ENCODE measurements at regions not wholly inside any gene's neighbourhood (a gene's known extent, or its start where the extent isn't known, plus 50 kb on each side); places are given as distances from the start of the nearest gene placed in this dataset.

- TF ChIP-seq CTCF (IDR thresholded peaks at IDR 0.05; ENCODE audit: low read length) (no peak), EZH2 (IDR thresholded peaks at IDR 0.05; ENCODE audit: borderline replicate concordance, low read length) (no peak)
Observed at GRCh38 chr15:29418178-29418577, 148.6 kb upstream of the NSMCE3 start.
